GM12878 (cell line): ENCODE measurements at regions not wholly inside any gene's neighbourhood (a gene's known extent, or its start where the extent isn't known, plus 50 kb on each side); places are given as distances from the start of the nearest gene placed in this dataset.

Experiments used
- CHD4 ChIP-seq: fragments of 200-600 bp; sonication (generic); IDR thresholded peaks from 2 replicates; pipeline ENCODE4 v1.6.1; 2016; ENCODE audit warnings: mild to moderate bottlenecking
- SUZ12 ChIP-seq: fragments of 200-600 bp; sonication (generic); IDR thresholded peaks from one replicate; pipeline ENCODE4 v1.6.1; 2018; ENCODE audit warnings: antibody characterized with exemption, mild to moderate bottlenecking; ENCODE audit not compliant: unreplicated experiment
- TAF1 ChIP-seq: IDR thresholded peaks from 2 replicates; pipeline ENCODE4 v1.6.1; 2011; ENCODE audit warnings: mild to moderate bottlenecking, low read depth, low read length, borderline replicate concordance

DNA sequence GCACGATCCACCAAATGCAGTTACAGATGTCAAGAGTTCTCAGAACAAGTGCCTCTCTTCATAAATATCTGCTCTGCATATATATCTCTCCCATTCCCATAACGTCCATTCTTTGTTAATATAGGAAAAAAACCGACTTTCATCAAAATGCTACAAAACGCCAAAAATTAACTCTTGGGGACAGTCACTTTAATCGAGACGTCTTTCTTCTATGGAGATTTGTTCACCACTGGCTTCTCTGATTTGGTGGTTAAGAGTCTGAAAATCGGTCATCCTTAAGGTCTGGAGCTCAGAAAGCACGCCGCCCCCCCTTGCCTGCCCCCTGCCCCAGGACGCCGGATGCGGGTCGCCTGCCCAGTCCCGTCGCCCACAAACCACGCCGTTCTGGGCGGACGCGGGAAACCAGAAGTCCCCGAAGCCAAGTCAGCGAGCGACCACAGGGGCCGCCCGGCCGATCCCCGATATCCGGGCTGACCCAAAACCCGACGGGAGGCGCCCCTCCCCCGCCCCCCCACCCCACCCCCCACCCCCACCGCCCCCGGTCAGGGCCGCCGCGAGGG lies 252.7 kb downstream of the TJP1 start:
- TF ChIP-seq CHD4 (no peak), TAF1 (no peak), SUZ12 (no peak)
